Activated gamma-delta T cell (primary cell): ENCODE measurements at regions not wholly inside any gene's neighbourhood (a gene's known extent, or its start where the extent isn't known, plus 50 kb on each side); places are given as distances from the start of the nearest gene placed in this dataset.
"Not testable (repeated sequence)": the region's sequence is repeated elsewhere in the genome, so short reads cannot be mapped to it uniquely, and the experiment has no call there.

ENCODE experiments used
- DNase-seq: peaks from one replicate; lab custom pipeline; 2025; lab: John Stamatoyannopoulos, UW

DNA sequence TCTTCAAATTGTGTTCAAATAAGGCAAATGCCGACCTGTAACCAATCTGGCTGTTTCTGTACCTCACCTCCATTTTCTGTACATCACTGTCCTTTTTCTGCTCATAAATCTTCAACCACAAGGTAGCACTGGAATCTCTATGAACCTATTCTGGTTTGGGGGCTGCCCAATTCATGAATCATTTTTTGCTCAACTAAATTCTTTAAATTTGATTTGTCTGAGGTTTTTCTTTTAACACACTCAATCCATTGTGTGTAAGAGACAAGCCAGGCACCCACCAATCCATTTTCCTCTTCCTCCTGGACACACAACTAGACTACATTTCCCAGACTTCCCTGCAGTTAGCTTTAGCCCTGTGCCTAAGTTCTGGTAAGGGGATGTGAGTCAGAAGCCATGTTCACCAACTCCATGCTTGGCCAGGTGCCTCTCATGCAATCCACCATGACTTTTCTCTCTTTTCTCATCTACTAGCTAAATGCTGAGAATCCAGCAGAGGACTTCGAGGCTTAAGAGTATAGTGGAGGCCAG, 193.2 kb upstream of the KLF3 start:
- no peak for DNase-seq

DNA sequence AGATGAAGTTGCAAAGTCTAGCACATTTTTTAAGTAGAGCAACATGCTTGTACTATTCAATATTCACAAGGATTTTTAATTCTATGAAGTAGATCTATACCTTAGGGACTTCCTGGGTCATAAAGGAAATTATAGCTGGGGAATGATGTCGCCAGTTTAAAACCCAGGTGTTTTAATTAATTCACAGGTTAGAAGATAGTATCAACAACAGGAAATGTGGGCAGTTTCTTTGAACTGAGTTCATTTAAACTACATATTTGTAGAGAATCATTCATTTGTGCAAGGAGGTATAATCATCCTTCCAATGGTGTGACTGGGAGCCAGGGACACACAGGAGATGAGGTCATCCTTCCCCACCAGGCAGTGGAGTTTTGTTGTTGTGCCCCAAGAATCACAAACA, 181.3 kb upstream of the KLF3 start:
- no peak for DNase-seq

DNA sequence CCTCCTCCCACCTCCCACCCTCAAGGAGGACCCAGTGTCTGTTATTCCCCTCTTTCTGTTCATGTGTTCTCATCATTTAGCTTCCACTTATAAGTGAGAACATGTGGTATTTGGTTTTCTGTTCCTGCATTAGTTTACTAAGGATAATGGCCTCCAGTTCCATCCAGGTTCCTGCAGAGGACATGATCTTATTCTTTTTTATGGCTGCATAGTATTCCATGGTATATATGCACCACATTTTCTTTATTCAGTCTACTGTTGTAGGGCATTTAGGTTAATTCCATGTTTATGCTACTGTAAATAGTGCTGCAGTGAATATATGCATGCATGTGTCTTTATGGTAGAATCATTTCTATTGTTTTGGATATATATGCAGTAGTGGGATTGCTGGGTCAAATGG, 180.4 kb upstream of the KLF3 start:
- not testable (repeated sequence) for DNase-seq

DNA sequence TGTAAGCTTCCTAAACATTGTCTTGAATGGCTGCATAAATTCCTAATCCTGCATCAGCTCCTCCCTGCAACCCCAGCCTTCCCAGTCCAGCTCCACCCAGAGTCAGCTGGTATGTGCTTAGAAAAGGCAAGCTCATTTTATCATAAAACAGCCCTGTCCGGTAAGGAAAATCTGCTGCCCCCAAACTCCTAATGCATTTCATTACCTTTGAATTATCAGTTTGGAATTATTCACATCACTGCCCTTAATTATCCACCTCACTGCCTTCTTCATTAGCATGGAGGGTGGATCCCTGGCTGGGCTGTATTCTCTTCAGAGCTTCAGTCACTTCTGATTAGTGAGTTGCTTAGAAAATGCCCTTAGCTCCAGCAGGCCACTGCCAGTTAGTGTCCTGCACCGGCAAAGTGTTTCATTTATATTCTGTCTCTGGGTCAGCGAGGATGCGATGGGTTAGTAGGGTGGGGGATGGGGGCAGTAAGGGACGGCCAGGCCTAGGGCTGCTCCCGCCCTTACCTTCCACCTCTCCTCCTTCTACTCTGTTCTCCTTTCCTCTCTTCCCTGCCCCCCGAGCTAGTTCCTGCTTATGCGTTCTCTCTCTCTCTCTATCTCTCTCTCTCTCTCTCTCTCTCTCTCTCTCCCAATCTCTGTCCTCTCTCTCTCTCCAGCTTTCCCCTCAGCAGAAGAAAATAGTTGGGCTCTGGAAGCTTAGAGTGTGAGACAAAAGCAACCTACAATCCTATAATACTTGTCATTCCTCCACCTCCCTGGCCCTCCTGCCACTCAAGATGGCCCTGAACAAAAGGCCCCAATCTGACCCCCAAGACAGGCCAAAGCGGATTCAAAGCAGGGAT, 174.8 kb upstream of the KLF3 start:
- DNase-seq = no peak

DNA sequence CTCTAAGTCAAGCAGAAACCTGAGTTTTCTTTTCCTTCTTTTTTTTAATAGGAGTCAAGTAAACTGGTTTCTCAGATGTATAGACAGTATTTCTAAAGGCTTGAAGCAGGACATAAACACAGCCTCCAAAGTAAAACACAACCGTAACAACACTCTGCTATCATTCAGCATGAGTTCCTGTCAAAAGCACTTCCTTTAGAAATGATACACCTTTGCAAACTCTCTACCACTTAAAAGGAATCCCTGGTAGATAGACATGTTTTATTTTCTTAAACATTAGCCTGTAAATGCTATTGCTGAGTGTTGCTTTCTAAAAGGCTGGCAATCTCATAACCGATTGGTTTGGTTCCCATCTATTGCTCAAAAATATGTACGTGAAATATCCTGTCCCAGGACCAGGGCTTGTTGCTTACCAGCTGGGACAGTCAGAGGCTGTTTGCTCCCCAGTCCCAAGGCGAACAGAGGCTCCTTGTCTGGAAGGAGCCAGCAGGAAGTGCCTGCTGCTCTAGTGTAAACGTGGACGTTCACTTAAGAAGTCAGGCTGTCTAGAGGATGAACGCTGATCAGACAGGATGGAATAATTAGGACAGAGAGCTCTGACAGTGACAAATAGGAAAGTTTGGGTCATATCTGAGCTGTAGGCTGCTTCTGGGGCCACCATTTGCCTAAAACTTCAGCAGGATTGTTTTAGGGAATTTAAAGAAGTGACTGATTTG, 173.9 kb upstream of the KLF3 start:
- DNase-seq = no peak

DNA sequence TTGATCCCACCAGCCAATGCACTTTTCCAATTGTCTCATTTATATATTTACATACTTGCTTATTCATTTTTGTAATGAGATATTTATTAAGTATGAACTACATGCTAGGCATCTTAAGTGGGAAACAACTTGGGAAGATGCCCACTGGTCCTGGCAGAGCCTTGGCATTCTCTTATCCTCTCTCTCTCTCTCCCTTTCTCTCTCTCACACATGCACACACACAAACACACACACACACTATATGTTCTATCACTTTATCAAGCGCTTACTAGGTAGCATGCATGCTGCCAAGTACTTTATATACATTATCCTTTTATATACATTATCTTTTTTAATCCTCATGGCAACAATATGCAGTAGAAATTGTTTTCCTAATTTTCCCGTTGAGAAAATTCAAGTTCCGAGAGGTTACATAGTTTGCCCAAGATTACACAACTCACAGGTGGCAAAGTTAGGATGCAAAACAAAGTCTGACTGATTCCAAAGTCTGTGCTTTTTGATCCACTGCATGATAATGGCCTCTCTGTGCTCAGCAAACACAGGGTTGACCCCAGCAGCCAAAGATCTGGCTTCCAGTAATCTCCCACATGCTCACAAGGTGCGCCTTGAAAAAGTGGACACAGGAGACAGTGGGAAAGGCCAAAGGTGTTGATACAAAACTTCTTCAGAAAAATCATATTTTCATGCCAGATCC, 173.1 kb upstream of the KLF3 start:
- DNase-seq = no peak

DNA sequence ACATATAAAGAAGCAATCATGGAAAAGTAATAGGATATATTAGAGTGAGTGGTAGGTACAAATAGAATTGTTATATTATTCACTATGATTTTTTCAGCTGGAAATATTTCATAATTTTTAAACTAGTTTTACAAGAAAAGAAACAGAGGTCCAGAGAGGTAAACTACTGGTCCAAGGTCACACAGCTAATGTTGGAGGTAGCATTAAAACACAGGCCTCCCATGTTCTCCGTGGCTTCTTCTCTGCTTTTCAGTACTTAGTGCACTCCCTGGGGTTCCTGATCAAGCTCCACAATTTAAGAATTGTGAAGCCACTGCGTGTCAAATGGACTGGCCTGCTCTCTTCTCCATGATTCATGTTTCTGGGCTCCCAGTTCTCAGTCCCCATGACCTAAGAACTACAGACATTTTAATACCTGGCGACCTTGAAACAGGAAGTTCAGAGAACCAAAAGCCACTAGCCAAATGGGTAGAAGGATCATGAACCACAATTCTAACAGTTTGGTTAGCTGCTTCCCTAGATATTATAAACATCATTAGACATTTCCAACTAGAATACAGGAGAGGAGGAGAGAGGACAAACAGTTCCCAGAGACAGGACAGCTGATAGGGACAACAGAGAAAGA, 172.0 kb upstream of the KLF3 start:
- no peak for DNase-seq

DNA sequence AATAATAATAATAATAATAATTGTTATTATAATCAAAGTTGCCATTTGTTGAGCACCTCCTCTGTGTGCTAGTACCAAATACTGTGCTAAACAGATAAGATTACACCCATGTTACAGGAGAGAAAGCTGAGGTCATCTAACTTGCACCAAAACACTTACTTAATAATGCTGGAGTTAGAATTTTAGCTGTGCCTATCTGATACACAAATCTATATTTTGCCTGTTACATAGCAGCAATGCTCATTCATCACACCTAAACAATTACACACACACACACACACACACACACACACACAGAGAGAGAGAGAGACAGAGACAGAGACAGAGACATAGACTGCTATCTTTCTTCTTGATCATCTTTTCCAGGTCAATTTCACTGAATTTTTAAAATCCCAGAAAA, 170.9 kb upstream of the KLF3 start:
- no peak for DNase-seq

DNA sequence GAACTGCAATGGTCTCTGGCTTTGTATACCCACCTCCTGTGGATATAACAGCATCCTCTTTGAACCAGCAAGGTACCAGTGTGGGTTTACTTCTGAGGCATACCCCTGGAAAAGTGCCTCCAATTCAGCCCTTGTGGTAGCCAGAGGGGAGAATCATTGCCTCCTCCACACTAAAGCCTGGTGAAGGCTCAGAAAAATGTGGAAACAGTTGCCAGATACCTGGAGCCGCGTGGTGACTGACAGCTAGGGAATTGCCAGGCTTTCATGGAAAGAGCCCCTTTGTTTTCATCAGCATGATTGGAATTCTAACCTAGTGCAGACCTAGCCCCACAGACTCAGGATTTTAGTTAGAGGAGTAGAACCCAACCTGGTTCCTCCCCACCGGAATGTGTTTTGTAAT, 168.6 kb upstream of the KLF3 start:
- no peak for DNase-seq

DNA sequence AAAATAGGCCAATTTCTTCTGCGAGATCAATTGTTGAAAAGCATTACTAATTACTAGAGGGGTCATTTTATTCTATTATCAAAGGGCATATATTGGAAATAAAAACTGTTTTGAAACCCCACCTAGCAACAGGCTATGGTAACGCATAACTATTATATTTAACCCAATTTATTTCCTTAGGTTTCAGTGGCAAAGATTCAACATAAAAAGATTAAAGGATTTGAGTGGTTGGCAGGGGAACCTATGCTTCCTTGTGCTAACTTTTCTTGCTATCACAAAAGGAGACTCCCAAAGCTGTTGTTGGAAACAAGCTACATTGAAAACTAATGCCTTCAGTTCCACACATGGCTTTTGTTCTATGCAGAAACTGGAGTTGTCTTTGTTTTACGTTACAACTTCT, 166.9 kb upstream of the KLF3 start:
- no peak for DNase-seq

DNA sequence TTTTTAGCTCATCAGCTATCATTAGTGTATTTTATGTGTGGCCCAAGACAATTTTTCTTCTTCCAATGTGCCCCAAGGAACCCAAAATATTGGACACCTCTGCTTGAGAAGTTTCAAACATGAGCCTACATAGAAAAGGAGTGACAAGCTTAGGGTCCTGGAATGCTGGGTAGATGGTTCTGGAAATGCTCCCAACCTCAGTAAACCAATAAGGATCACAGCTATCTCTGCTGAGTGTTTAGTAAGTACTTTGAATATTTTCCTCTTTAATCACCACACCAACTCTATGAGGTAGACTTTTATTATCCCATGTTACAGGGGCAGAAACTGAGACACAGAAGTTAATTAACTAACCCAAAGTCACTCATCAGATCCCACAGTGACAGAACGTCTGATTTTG, 164.9 kb upstream of the KLF3 start:
- DNase-seq = no peak

DNA sequence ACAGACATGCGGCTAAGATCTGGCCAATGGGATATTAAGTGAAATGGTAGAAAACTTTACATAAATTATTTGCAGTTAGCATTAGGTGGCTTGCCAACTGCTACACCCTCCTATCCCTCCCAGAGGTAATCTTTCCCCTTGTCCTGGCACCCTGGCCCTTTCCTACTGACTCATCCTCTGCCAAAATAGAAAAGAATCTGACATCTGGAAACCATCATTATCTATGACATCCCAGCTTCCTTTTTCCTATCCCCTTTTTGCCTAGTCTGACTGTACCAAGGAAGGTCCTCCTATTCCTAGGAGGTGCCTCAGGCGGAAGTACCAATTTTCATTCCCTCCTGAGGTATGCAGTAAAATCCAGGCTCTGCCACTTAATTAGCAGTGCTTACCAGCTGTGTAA, 163.6 kb upstream of the KLF3 start:
- no peak for DNase-seq

DNA sequence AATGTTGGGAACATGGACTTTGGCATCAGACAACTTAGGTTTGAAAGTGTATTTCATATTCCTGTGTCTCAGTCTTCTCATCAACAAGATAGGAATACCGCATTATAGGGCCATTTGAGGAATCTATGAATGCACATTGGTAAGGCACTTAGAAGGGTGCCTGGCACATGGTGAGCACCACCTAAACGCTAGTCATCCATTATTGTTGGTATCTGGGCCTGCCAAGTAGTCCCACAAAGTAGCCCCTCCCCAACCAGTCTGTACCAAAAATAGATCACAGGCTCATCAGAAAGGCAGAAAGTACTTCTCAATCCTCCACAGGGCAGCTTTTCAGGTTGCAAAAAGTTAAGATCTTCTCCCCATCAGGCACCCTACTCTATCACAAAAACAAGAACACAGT, 162.3 kb upstream of the KLF3 start:
- no peak for DNase-seq

DNA sequence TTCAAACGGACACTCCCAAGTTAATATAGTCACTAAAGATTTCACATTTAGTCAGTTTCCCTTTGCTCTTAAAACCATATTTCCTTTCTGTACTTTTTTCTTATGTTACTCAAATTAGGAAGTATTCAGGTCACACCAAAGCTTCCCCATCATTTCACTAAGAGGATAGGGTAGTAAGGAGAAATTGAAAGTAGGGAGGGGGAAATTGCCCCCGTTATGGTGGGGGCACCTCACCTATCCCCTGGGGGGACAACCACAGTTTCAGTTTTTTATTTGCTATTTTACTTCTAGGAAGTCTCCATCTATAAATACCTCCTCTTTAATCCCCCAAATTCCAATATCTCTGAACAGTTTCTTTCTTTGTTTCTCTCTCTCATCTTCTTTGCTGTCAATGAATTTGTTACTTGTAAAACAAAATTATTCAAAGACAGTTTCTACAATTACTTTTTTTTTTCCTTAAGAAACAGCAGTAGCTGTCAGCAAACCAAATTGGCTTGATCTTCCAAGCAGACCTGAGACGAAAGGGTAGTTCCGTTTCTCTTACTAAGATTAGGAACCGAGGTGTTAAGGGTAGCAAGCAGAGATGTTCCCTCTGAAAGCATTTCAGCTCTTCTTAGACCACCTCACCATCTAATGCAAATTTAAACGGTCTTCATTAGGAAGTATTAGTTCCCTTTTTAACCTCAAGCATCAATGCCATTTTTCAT, 160.2 kb upstream of the KLF3 start:
- no peak for DNase-seq

DNA sequence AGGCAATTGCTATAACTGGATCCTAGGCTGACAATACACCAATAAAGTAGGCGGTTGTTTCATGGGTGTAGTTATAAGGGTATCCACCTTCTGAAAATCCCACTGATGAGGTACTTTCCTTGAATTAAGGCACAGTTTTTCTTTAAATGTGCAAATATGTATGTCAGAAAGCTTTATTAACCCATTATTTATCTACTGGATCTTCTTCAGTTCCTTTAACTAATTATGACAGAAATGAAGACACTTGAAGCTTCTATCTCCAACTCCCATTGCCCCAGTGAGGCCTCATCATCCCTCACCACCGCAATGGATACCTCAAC, 159.6 kb upstream of the KLF3 start:
- no peak for DNase-seq

DNA sequence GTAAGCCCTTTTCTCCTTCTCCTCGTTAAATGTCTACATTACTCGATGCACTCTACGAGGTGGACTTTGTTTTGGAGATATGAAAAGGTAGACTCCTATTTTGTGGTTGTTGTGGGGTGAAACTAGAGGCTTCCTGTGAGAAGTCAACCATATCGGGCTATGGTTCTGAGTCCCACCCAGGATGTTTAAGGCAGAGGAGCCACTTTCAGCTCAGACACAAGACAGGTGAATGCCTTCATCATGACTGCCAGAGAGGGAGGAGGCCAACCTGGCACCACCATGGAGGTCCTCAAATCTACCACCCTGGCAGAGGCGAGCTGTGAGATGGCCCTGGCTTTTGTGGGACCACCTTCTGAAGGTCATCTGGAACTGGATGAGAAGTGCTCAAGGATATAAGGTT, 154.4 kb upstream of the KLF3 start:
- DNase-seq = no peak

DNA sequence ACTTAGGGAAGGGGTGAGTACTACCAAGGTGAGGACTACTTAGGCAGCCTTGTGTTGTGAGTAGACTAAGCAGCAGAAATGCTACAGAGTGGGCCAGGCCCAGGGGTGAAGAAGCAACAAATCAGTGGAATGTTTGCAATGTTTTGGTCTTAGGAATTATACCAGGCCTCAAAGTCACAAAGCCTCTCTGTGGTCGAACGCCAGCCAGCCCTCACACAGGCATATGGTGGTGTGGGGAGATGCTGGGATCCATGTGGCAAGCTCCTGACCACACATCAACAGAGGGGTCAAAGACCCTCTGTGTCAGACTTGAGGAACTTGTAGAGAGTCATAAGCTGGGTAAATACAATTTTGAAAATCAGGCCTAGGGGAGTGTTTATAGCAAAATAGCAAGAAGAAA, 153.8 kb upstream of the KLF3 start:
- DNase-seq = no peak

DNA sequence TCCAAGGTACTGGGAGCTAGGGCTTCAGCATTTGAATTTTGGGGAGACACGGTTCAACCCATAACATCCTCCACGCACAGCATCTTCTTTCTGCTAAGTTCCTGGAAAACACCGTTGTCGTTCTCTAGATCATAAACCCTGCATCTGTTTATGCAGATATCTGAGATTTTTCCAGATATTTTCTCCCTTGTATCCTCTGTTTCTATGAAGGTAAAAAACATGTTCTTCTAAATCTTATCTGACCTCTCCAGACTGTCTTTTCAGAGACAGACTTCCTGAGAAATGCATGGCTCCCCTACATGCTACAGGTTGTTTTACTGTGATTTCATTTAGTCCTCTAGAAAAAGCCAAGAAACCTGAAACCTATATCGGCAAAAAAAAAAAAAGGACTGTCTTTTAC, 152.3 kb upstream of the KLF3 start:
- DNase-seq = no peak

DNA sequence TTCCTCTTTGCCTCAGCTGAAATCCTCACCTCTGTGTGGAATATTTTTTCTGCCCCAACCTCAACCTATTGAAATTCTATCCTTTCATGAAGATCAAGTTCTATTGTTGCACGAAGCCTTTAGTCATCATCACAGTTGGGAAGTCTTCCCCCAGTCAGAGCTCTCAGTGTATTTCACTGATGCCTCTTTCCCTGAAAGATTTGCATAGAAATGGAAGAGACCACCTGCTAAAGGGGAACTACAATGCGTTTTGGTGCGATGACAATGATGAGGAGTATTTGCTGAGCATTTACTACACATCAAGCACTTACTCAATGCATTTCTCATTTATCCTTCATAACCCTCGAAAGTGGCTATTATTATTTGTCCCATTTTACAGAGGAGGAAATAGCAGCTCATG, 151.2 kb upstream of the KLF3 start:
- DNase-seq = no peak

DNA sequence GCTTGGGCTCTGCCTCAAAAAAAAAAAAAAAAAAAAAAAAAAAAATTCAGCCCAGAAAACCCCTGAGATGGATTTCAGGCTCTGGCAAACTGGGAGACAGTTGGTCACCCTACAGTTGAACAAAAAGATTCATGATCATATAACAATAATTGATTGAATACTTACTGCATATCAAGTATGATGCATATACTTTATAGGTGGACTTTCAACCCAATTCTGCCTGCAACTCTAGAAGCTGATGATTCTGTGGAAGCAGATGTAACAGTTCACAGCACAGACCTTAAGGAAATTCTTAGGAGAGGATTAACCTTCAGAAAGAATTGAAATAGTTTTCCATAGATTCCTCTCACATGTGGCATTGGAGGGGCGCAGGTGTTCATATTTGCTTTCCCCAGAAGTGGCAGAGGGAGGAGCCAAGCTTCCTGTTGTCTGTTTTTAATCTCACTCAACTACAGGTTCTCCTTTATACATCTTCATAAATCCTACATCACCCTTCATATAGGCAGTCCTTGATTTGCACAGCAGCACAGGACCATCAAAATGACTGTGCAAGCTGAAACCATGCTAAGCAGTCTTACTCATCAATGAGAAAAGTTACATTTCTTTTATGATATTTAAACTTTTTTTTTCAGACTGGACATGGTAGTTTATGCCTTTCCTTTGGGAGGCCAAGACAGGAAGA, 149.4 kb upstream of the KLF3 start:
- no peak for DNase-seq

DNA sequence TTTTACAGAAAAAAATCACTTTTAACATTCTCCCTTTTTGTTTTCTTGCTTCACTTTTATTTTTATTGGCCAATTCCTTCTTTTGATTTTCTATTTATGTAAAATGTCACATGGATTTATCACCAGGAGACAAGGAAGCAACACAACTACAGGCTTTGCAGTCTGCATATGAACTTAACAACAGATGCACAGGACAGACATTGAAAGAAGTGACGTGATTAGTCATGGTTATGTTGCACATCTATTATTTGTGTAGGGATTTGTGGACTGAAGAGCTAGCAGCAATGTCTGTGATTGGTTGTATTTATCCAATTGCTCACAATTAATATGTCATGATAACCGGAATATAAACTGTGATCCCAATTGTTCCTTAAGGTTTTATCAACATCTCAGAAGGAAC, 147.8 kb upstream of the KLF3 start:
- DNase-seq = no peak
